T-helper 17 cell (primary cell): ENCODE measurements at regions not wholly inside any gene's neighbourhood (a gene's known extent, or its start where the extent isn't known, plus 50 kb on each side); places are given as distances from the start of the nearest gene placed in this dataset.
"Not testable (repeated sequence)": the region's sequence is repeated elsewhere in the genome, so short reads cannot be mapped to it uniquely, and the experiment has no call there.

Experiments used
- ATAC-seq: fragments of 150-1000 bp; cut with Tn5 transposase; 2 replicates; pipeline ENCODE4 v1.10.0; 2021; ENCODE audit warnings: mild to moderate bottlenecking, moderate library complexity
- DNase-seq, 3 donors: peaks; one replicate each; pipeline versions ENCODE4 v3.0.0 to v3.0.0-alpha.2; 2020 to 2021
- H3K9me3 ChIP-seq: one replicate; pipeline ENCODE4 v1.7.0; 2013; ENCODE audit warnings: low read length, mild to moderate bottlenecking; ENCODE audit not compliant: control insufficient read depth, poor library complexity, severe bottlenecking
- H3K27ac Mint-ChIP-seq: one replicate; pipeline ENCODE4 v1.8.0; 2022; ENCODE audit warnings: mild to moderate bottlenecking, moderate library complexity, mixed read lengths
- H3K27me3 Mint-ChIP-seq: one replicate; pipeline ENCODE4 v1.8.0; 2022; ENCODE audit warnings: mixed read lengths
- H3K36me3 Mint-ChIP-seq: one replicate; pipeline ENCODE4 v1.8.0; 2022; ENCODE audit warnings: low read depth, mixed read lengths
- H3K4me1 Mint-ChIP-seq: one replicate; pipeline ENCODE4 v1.8.0; 2022; ENCODE audit warnings: mild to moderate bottlenecking, mixed read lengths
- H3K4me3 Mint-ChIP-seq: one replicate; pipeline ENCODE4 v1.8.0; 2022; ENCODE audit warnings: mild to moderate bottlenecking, moderate library complexity, mixed read lengths

DNA sequence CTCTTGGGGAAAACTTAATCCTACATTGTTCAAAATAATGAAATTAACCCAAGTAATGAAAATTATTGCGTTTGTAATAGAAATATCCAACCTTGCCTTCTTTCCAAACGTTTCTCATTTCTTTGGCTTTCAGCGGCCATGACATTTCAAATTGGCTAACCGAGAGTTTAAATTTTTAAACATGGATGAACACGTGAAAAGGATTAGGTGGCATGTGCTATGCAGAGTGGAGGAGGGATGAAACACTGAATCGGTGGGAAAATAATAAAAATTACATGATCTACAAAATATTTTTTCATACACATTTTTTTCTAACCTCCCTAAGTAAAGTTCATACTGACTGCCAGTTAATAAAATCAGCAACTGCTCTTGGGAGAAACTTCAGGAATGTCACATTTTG is 728.4 kb upstream of the PKDCC start:
- Mint-ChIP-seq H3K4me3 (no peak overlapping the region), H3K36me3 (no peaks in the 10 kb centered on the region), H3K27ac (no peak overlapping the region), H3K27me3 (no peaks in the 10 kb centered on the region), H3K4me1 (no peaks in the 10 kb centered on the region)
- ATAC-seq (no peak), DNase-seq (no peak)
- H3K9me3 ChIP-seq, result no peaks in the 10 kb centered on the region

DNA sequence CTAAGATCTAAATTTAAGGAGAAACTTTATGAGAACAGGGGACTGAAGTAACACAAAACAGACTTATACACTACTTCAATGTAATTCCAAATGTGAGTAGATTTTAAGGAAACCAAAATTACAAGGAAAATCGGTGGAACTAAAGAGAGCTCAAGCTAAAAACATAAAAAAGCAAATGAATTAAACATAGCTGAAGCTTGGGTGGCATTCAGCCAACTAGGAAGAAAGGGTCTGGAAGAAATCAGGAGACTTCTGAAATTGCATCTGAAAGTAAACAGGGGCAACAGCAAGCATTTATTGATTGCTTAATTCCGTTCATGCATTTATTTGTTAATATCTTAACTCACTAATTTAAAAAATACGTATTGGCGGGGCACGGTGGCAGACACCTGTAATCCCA is 727.3 kb upstream of the PKDCC start:
- Mint-ChIP-seq H3K27ac (no peak overlapping the region), H3K4me1 (no peaks in the 10 kb centered on the region), H3K27me3 (no peaks in the 10 kb centered on the region), H3K36me3 (no peaks in the 10 kb centered on the region), H3K4me3 (no peak overlapping the region)
- H3K9me3 ChIP-seq, result no peaks in the 10 kb centered on the region
- no peak for ATAC-seq
- DNase-seq, result no peak

DNA sequence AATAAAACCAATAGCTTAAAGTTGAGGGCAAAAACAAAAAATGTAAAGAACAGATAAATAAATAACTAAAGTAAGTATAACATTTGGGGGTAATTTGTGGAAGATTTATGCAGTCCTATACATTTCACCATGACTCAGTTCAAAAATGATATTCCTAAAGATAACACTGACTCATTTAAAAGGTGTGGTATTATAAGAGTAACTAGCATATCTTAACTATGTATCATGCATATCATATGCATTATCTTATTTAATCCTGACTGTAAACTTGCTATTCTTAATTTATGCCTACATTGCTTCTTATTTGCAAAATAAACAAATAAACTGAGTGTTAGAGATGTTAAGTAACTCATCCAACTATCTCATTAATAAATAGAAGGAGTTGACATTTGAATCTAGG is 726.5 kb upstream of the PKDCC start:
- Mint-ChIP-seq H3K36me3 (no peaks in the 10 kb centered on the region), H3K27ac (no peak overlapping the region), H3K4me3 (no peak overlapping the region), H3K4me1 (no peaks in the 10 kb centered on the region), H3K27me3 (no peaks in the 10 kb centered on the region)
- no peaks in the 10 kb centered on the region for H3K9me3 ChIP-seq
- ATAC-seq (no peak), DNase-seq (no peak)

DNA sequence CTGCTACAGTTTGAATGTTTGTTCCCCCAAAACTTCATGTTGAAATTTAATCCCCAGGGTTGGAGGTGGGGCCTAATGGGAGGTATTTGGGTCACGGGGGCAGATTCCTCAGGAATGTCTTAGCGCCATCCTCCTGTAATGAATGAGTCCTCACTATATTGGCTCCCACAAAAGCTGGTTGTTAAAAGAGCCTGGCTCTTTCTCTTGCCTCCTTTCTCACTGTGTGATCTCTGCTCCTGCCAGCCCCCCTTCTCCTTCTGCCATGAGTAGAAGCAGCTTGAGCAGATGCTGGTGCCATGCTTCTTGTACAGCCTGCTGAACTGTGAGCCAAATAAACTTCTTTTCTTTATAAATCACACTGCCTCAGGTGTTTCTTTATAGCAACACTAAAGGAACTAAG is 721.0 kb upstream of the PKDCC start:
- Mint-ChIP-seq H3K4me1 (no peaks in the 10 kb centered on the region), H3K27me3 (no peaks in the 10 kb centered on the region), H3K4me3 (no peak overlapping the region), H3K27ac (no peak overlapping the region), H3K36me3 (no peaks in the 10 kb centered on the region)
- DNase-seq (no peak), ATAC-seq (no peak)
- no peaks in the 10 kb centered on the region for H3K9me3 ChIP-seq

DNA sequence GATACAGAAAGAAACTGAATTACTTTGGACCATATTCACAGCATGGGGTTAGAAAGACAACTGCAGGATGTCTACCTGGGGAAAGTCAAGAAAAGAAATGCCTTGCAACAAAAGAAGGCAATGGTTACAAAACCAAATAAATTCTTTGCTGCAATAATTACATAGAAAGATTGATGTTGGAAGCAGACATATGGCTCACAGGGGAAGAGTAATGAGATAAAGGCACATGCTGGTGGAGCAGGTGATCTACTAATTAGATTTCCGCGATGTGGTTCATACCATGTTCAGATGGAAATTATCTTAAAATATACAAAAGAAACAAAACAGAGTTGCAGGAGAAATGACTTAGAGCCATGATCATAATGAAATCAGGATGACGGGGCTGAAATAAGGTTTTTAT is 718.8 kb upstream of the PKDCC start:
- Mint-ChIP-seq H3K27ac (no peak overlapping the region), H3K4me3 (no peak overlapping the region), H3K27me3 (no peaks in the 10 kb centered on the region), H3K4me1 (no peaks in the 10 kb centered on the region), H3K36me3 (no peaks in the 10 kb centered on the region)
- ATAC-seq (no peak), DNase-seq (no peak)
- no peaks in the 10 kb centered on the region for H3K9me3 ChIP-seq

DNA sequence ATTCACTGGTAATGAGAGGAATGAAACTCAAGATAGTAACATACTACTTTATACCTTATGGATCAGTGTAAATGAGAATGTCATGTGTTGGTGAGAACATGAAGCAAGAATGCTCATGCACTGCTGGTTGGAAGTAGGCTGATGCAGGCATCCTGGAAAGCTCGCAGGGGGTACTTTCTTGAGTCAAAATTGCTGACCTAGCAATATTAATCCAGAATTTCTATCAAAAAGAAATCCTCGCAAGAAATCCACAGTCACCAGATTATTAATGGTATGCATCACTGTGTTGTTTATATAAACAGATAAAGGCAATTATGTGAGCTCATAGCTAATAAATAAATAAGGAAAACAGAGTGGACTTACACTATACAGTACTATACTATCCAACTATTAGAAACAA is 713.7 kb upstream of the PKDCC start:
- no peaks in the 10 kb centered on the region for H3K9me3 ChIP-seq
- no peak for ATAC-seq
- Mint-ChIP-seq H3K27ac (no peak overlapping the region), H3K36me3 (no peaks in the 10 kb centered on the region), H3K4me1 (no peaks in the 10 kb centered on the region), H3K27me3 (no peaks in the 10 kb centered on the region), H3K4me3 (no peak overlapping the region)
- DNase-seq, result no peak

DNA sequence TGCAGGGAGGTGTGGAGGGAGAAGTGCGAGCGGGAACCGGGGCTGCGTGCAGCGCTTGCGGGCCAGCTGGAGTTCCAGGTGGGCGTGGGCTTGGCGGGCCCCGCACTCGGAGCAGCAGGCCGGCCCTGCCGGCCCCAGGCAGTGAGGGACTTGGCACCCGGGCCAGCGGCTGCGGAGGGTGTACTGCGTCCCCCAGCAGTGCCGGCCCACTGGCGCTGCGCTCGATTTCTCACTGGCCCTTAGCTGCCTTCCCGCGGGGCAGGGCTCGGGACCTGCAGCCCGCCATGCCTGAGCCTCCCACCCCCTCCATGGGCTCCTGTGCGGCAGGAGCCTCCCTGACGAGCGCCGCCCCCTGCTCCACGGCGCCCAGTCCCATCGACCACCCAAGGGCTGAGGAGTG is 712.2 kb upstream of the PKDCC start:
- not testable (repeated sequence) for H3K4me3 Mint-ChIP-seq, H3K27me3 Mint-ChIP-seq, H3K36me3 Mint-ChIP-seq

DNA sequence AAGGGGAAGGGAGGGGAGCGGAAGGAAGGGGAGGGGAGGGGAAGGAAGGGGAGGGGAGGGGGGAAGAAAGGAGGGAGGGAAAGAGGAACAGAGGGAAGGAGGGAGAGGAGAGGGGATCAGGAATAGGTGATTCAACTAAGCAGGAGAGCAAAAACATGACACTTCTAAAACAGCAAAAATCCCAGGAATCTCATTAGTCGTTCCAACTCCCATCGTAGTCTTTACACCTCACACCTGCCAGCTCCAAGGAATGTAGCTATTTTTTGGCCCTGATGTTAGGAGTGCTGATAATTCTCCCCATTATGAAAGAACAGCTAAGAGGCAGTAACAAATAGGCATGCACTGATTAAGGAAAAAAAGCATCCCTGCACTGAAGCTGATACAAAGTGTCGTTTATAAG is 709.9 kb upstream of the PKDCC start:
- ATAC-seq, result no peak
- Mint-ChIP-seq H3K36me3 (no peaks in the 10 kb centered on the region), H3K27ac (no peak overlapping the region), H3K4me1 (no peaks in the 10 kb centered on the region), H3K4me3 (no peak overlapping the region), H3K27me3 (no peaks in the 10 kb centered on the region)
- DNase-seq, result no peak
- H3K9me3 ChIP-seq, result no peaks in the 10 kb centered on the region

More for the DNA sequence above, 712.2 kb upstream of the PKDCC start:
- H3K9me3 ChIP-seq, H3K4me1 Mint-ChIP-seq, DNase-seq, H3K27ac Mint-ChIP-seq, ATAC-seq: not testable (repeated sequence)

DNA sequence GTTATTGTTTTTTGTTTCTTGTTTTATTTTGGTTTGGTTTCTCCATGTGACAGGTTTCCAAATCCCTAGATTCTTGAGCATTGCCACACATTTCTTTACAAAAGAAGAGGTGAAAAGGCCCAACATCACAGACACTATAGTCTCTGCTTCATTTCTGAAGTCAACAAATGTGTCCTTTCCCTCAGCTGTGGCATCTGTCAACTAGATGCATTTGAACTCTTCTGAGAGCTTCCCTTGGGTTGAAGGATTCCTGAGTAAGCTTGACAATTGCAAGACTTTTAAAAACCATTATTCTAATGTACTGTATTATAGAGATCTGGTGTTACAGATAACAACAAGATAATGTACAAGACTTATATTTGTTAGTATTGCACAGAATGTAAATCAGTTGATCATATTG is 703.3 kb upstream of the PKDCC start:
- ATAC-seq, result no peak
- no peak for DNase-seq
- Mint-ChIP-seq H3K4me3 (no peak overlapping the region), H3K27me3 (no peaks in the 10 kb centered on the region), H3K27ac (no peak overlapping the region), H3K4me1 (no peaks in the 10 kb centered on the region), H3K36me3 (no peaks in the 10 kb centered on the region)
- no peaks in the 10 kb centered on the region for H3K9me3 ChIP-seq

DNA sequence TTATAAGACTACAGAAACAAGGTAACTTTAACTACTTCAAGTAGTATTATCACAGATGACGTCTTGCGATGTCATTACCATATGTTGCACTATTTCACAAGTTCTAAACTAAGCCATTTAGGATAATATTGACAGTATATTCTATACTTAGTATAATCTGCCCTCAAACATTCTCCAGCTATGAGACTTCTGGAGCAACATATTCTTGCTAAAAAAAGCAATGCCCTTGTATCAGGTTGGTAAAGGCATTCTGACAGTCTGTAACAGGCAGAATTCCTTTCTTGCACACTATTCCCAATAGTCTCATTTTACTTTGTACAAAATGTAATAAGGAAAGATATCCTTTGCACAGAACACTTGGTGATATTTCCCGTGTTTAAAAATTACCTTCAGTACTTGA is 694.8 kb upstream of the PKDCC start:
- DNase-seq, result no peak

DNA sequence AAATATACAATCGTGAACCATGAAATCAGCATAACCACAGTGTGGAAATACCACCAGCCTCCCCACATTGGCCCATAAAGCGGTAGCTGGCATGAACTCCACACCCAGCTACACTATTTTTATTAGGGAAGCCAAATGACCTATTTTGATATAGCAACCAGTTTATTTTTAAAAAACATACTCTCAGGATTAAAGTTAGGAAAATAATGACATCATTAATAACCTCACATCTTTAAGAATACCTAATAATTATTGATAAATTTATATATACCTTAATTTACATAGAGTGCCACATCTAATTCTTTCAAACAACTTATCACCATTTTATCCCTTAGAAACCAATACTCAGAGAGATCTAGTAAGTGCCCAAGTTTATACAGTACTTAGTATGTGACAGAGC is 692.0 kb upstream of the PKDCC start:
- H3K9me3 ChIP-seq, result no peaks in the 10 kb centered on the region
- DNase-seq (no peak), ATAC-seq (no peak)
- Mint-ChIP-seq H3K36me3 (no peaks in the 10 kb centered on the region), H3K4me1 (no peaks in the 10 kb centered on the region), H3K27me3 (no peaks in the 10 kb centered on the region), H3K27ac (no peak overlapping the region), H3K4me3 (no peak overlapping the region)

More for the DNA sequence above, 694.8 kb upstream of the PKDCC start:
- H3K36me3 Mint-ChIP-seq, result no peaks in the 10 kb centered on the region
- H3K27me3 Mint-ChIP-seq, result no peaks in the 10 kb centered on the region
- no peak overlapping the region for H3K27ac Mint-ChIP-seq
- ATAC-seq, result no peak
- H3K4me3 Mint-ChIP-seq, result no peak overlapping the region
- H3K4me1 Mint-ChIP-seq, result no peaks in the 10 kb centered on the region
- H3K9me3 ChIP-seq, result no peaks in the 10 kb centered on the region

DNA sequence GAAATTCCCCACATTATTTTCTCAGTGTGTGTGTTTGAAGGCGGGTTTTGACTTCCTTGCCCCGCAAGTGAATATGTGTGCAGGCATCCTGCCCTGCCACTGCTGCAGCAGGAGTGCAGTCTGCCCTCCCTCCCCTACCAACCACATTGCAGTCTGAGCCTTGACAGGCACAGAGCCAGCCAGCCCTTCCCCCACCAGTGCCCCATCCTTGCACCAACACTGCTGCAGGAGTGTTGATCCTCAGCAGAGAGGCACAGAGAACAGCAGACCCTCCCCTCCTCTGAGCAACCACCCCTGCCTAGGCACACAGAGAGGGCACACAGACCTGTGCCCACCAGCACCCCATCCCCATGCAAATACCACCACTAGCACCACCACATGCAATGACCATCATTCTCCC is 683.0 kb upstream of the PKDCC start:
- Mint-ChIP-seq H3K4me1 (no peaks in the 10 kb centered on the region), H3K27ac (no peak overlapping the region), H3K4me3 (no peak overlapping the region), H3K36me3 (no peaks in the 10 kb centered on the region), H3K27me3 (no peaks in the 10 kb centered on the region)
- ATAC-seq (no peak), DNase-seq (no peak)
- no peaks in the 10 kb centered on the region for H3K9me3 ChIP-seq

DNA sequence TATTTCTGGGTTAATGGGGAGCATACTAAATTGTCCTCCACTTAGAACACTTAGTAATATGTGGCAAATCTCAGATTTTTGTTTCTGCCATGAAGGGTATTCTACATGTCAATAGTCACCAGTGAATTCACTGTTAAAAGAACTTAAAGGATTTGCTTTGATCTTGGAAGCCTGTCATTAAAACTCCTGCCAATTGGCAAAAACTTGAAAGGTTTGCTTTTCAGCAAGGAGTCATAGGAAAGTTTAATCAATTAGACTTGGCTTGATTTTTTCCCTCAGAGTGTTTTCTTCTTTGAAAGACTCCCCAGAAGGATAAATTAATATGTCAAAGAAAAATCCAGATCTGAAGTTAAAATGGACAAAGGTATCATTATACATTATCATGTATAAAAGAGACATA is 671.9 kb upstream of the PKDCC start:
- H3K4me3 Mint-ChIP-seq, result no peak overlapping the region

DNA sequence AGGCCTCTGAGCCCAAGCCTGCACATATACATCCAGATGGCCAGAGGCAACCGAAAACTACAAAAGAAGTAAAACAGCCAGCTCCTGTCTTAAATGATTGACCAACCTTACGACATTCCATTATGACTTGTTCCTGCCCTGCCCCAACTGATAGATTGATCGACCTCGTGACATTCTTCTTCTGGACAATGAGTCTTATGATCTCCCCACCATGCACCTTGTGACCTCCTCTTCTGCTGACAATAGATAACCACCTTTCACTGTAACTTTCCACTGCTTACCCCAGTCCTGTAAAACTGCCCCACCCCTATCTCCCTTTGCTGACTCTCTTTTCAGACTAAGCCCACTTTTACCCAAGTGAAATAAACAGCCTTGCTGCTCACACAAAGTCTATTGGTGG is 670.0 kb upstream of the PKDCC start:
- Mint-ChIP-seq H3K27ac (no peak overlapping the region), H3K4me3 (no peak overlapping the region), H3K36me3 (no peaks in the 10 kb centered on the region), H3K27me3 (no peaks in the 10 kb centered on the region), H3K4me1 (no peaks in the 10 kb centered on the region)
- DNase-seq, result no peak
- ATAC-seq, result no peak
- H3K9me3 ChIP-seq, result no peaks in the 10 kb centered on the region

More for the DNA sequence above, 671.9 kb upstream of the PKDCC start:
- ATAC-seq (no peak), DNase-seq (no peak)
- H3K4me1 Mint-ChIP-seq, result no peaks in the 10 kb centered on the region
- no peaks in the 10 kb centered on the region for H3K36me3 Mint-ChIP-seq
- no peaks in the 10 kb centered on the region for H3K27me3 Mint-ChIP-seq
- H3K27ac Mint-ChIP-seq, result no peak overlapping the region
- no peaks in the 10 kb centered on the region for H3K9me3 ChIP-seq

DNA sequence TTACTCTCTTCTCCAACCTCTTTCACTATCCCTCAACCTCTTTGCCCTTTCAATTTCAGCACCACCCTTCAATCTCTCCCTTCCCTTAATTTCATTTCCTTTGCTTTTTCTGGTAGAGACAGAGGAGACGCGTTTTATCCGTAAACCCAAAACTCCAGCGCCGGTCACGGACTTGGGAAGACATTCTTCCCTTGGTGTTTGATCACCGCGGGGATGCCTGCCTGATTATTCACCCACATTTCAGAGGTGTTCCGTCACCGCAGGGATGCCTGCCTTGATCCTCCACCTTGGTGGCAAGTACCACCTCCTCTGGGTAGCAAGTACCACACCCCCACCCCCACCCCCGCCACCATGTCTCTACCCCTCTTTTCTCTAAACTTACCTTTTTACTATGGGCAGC is 669.4 kb upstream of the PKDCC start:
- Mint-ChIP-seq H3K27me3 (no peaks in the 10 kb centered on the region), H3K4me3 (no peak overlapping the region), H3K4me1 (no peaks in the 10 kb centered on the region), H3K36me3 (no peaks in the 10 kb centered on the region), H3K27ac (no peak overlapping the region)
- H3K9me3 ChIP-seq, result no peaks in the 10 kb centered on the region
- ATAC-seq (no peak), DNase-seq (no peak)
